GM12878 (cell line): ENCODE measurements at regions not wholly inside any gene's neighbourhood (a gene's known extent, or its start where the extent isn't known, plus 50 kb on each side); places are given as distances from the start of the nearest gene placed in this dataset.

Experiments used
- ATAC-seq: fragments of 200-7000 bp; cut with Tn5 transposase; 3 replicates; pipeline ENCODE4 v1.9.1; 2020; ENCODE audit warnings: mild to moderate bottlenecking, moderate library complexity
- BruUV-seq: library from RNA; stranded (reverse); fragments of 400-500 nt; replicated peaks from 2 replicates; lab custom pipeline; 2021; lab: Mats Ljungman, UMichigan
- CTCF ChIA-PET: fragments of 300-600 bp; sonication (Branson Sonifier 250); formaldehyde crosslinking; extraction: SDS; loops from one replicate; lab custom pipeline; 2021; ENCODE audit warnings: inconsistent platforms; lab: Yijun Ruan, JAX
- POLR2A ChIA-PET: fragments of 350-600 bp; formaldehyde crosslinking; extraction: SDS; loops from one replicate; lab custom pipeline; 2021; ENCODE audit warnings: inconsistent platforms; lab: Charles Lee
- RAD21 ChIA-PET: fragments of 300-600 bp; sonication (Branson Sonifier 250); formaldehyde crosslinking; loops from one replicate; lab custom pipeline; 2023; ENCODE audit warnings: antibody characterized with exemption; ENCODE audit not compliant: unreplicated experiment; lab: Charles Lee
- SMC1A ChIA-PET: fragments of 300-600 bp; sonication (Branson Sonifier 250); formaldehyde crosslinking; loops from one replicate; lab custom pipeline; 2023; ENCODE audit not compliant: unreplicated experiment, uncharacterized antibody; lab: Charles Lee
- DNase-seq: peaks from one replicate; pipeline ENCODE4 v3.0.0-alpha.2; 2011; ENCODE audit warnings: low read depth, low spot score
- FAIRE-seq: peaks from 3 replicates; lab custom pipeline; 2011; peaks lifted over from hg19 to GRCh38; lab: Jason Lieb, UNC
- H2AFZ ChIP-seq: 2 replicates; pipeline ENCODE4 v1.6.0; 2011; ENCODE audit warnings: low read depth, low read length, control low read depth; ENCODE audit not compliant: control insufficient read depth
- H3K27ac ChIP-seq: 2 replicates; pipeline ENCODE4 v1.5.1; 2011; ENCODE audit warnings: control low read depth; ENCODE audit not compliant: control insufficient read depth, insufficient read depth
- H3K27me3 ChIP-seq, 2 experiments: replicated peaks in 1 of 2; 2 replicates each; pipeline versions ENCODE4 v1.6.0 to v1.6.1; 2011; ENCODE audit warnings: low read length in 1 of 2; ENCODE audit not compliant: control insufficient read depth in 2 of 2, insufficient read depth in 2 of 2
- H3K36me3 ChIP-seq, 2 experiments: 2 replicates each; pipeline ENCODE4 v1.5.1; 2011; ENCODE audit warnings: low read length in 1 of 2; ENCODE audit not compliant: control insufficient read depth in 2 of 2, insufficient read depth in 2 of 2
- H3K4me1 ChIP-seq: 2 replicates; pipeline ENCODE4 v1.6.1; 2011; ENCODE audit warnings: mild to moderate bottlenecking, low read length, moderate library complexity, mixed read lengths; ENCODE audit not compliant: control insufficient read depth, insufficient read depth
- H3K4me2 ChIP-seq: 2 replicates; pipeline ENCODE4 v1.6.0; 2011; ENCODE audit warnings: control low read depth; ENCODE audit not compliant: control insufficient read depth, insufficient read depth
- H3K4me3 ChIP-seq: fragments of 200-600 bp; sonication (generic); 2 replicates; pipeline ENCODE4 v1.5.1; 2016
- H3K79me2 ChIP-seq: 2 replicates; pipeline ENCODE4 v1.6.0; 2011; ENCODE audit warnings: low read length; ENCODE audit not compliant: control insufficient read depth, insufficient read depth
- H3K9ac ChIP-seq: 2 replicates; pipeline ENCODE4 v1.8.0; 2011; ENCODE audit warnings: low read length, control low read depth, mixed read lengths; ENCODE audit not compliant: control insufficient read depth, insufficient read depth
- H3K9me3 ChIP-seq: replicated peaks from 3 replicates; pipeline ENCODE4 v1.5.1; 2011; ENCODE audit warnings: mild to moderate bottlenecking, low read length; ENCODE audit not compliant: control insufficient read depth, insufficient read depth
- H4K20me1 ChIP-seq: 2 replicates; pipeline ENCODE4 v1.6.0; 2011; ENCODE audit not compliant: control insufficient read depth, insufficient read depth
- ESRRA ChIP-seq: IDR thresholded peaks from 2 replicates; pipeline ENCODE4 v1.6.1; 2012; ENCODE audit warnings: mild to moderate bottlenecking, low read length, improper control_type of control experiment
- IRF5 ChIP-seq: fragments of 450-650 bp; IDR thresholded peaks from 2 replicates; pipeline ENCODE4 v1.6.1; 2017; ENCODE audit warnings: borderline replicate concordance
- NR2C2 ChIP-seq: IDR thresholded peaks from 2 replicates; pipeline ENCODE4 v1.6.1; 2011; ENCODE audit warnings: borderline replicate concordance, low read depth; ENCODE audit not compliant: control insufficient read depth, insufficient read length
- POLR2AphosphoS2 ChIP-seq: IDR thresholded peaks from 2 replicates; pipeline ENCODE4 v1.6.1; 2011; ENCODE audit warnings: low read depth, mild to moderate bottlenecking, low read length, improper control_type of control experiment, moderate library complexity
- WRNIP1 ChIP-seq: IDR thresholded peaks from 2 replicates; pipeline ENCODE4 v1.6.1; 2011; ENCODE audit warnings: low read depth, low read length, improper control_type of control experiment, borderline replicate concordance
- WGBS: methylation state at CpG from one replicate; pipeline ENCODE4 v1.1.6; 2016; ENCODE audit warnings: low lambda C conversion rate; ENCODE audit not compliant: insufficient replicate concordance, insufficient coverage; ENCODE audit errors: missing lambda C conversion rate; 5-methylcytosine and 5-hydroxymethylcytosine counted together
- in situ Hi-C: fragments of 300-500 bp; cut with MboI; formaldehyde crosslinking; loops from 9 replicates; pipeline ENCODE4 v1.14.3; 2018; ENCODE audit warnings: mixed read lengths
- intact Hi-C: fragments of 100-400 bp; cut with micrococcal nuclease; formaldehyde crosslinking; loops from one replicate; pipeline ENCODE4 v1.14.2; 2022; ENCODE audit not compliant: unreplicated experiment

GRCh38 chr5:113875096-113875495, 361.6 kb downstream of the YTHDC2 start:
- H4K20me1 ChIP-seq, result no peaks in the 10 kb centered on the region
- no peak for DNase-seq
- TF ChIP-seq POLR2AphosphoS2, result no peak
- no peak for TF ChIP-seq WRNIP1
- TF ChIP-seq ESRRA, result no peak
- TF ChIP-seq NR2C2, result no peak
- no peak overlapping the region for H3K9ac ChIP-seq
- 61% methylated on average over 2 of the region's 2 CpGs for WGBS
- no peak overlapping the region for H2AFZ ChIP-seq
- H3K4me2 ChIP-seq, result no peak overlapping the region
- BruUV-seq, result no TSS peak
- no peak overlapping the region for H3K27ac ChIP-seq
- H3K9me3 ChIP-seq, result no peaks in the 10 kb centered on the region
- RAD21 ChIA-PET, result no interaction called here
- FAIRE-seq, result no peak
- in situ Hi-C loops, result no loop called here
- POLR2A ChIA-PET, result no interaction called here
- no peak overlapping the region for H3K4me3 ChIP-seq
- no peaks in the 10 kb centered on the region for H3K36me3 ChIP-seq
- no peaks in the 10 kb centered on the region for H3K79me2 ChIP-seq
- CTCF ChIA-PET, result no interaction called here
- no peaks in the 10 kb centered on the region for H3K4me1 ChIP-seq
- no peaks in the 10 kb centered on the region for H3K27me3 ChIP-seq
- intact Hi-C loops, result no loop called here
- SMC1A ChIA-PET, result interaction anchor here (1.4 to 1.5 kb wide), 2 partner anchors 10 to 463 kb away, joined by 3 read pairs; no protein-coding TSS in a partner anchor
- ATAC-seq, result no peak

GRCh38 chr5:113891491-113891890, 378.0 kb downstream of the YTHDC2 start:
- H3K36me3 ChIP-seq, result no peaks in the 10 kb centered on the region
- ChIA-PET CTCF (interaction anchor here (0.6 to 1.2 kb wide), 2 partner anchors 30 to 1346 kb away, joined by 3 read pairs; no protein-coding TSS in a partner anchor), RAD21 (no interaction called here), SMC1A (no interaction called here), POLR2A (no interaction called here)
- H3K79me2 ChIP-seq, result no peaks in the 10 kb centered on the region
- no peaks in the 10 kb centered on the region for H3K4me1 ChIP-seq
- DNase-seq (no peak), FAIRE-seq (no peak), ATAC-seq (no peak)
- 35% methylated on average over 4 of the region's 4 CpGs for WGBS
- H3K4me3 ChIP-seq, result no peak overlapping the region
- no peak for TF ChIP-seq IRF5
- H2AFZ ChIP-seq, result no peak overlapping the region
- no peaks in the 10 kb centered on the region for H3K27me3 ChIP-seq
- H3K4me2 ChIP-seq, result no peak overlapping the region
- no TSS peak for BruUV-seq
- in situ Hi-C loops (no loop called here), intact Hi-C loops (no loop called here)
- no peaks in the 10 kb centered on the region for H4K20me1 ChIP-seq
- H3K9me3 ChIP-seq, result no peaks in the 10 kb centered on the region
- no peak overlapping the region for H3K9ac ChIP-seq
- no peak overlapping the region for H3K27ac ChIP-seq
